H1 (cell line): ENCODE measurements at regions not wholly inside any gene's neighbourhood (a gene's known extent, or its start where the extent isn't known, plus 50 kb on each side); places are given as distances from the start of the nearest gene placed in this dataset.

Experiments used
- EZH2 ChIP-seq: fragments of 200-600 bp; sonication (generic); IDR thresholded peaks from 2 replicates; pipeline ENCODE4 v1.7.1; 2012; ENCODE audit warnings: low read depth, mild to moderate bottlenecking, moderate library complexity, low read length, inconsistent platforms; ENCODE audit not compliant: severe bottlenecking

GRCh38 chr18:70461323-70462077 is 172.7 kb downstream of the SOCS6 start (continued):
- TF ChIP-seq EZH2: no peak
